Lower leg skin (tissue), 3 donors: ENCODE measurements at regions not wholly inside any gene's neighbourhood (a gene's known extent, or its start where the extent isn't known, plus 50 kb on each side); places are given as distances from the start of the nearest gene placed in this dataset.

Source experiments
- CTCF ChIP-seq, 3 donors: fragments of 450-650 bp; IDR thresholded peaks; one replicate each; pipeline ENCODE4 v1.5.1; 2016; ENCODE audit warnings: antibody characterized with exemption in 3 of 3, mild to moderate bottlenecking in 3 of 3, moderate library complexity in 2 of 3
- POLR2A ChIP-seq, 2 donors: fragments of 450-650 bp; IDR thresholded peaks; one replicate each; pipeline ENCODE4 v1.6.1; 2016 to 2017; ENCODE audit warnings: antibody characterized with exemption in 2 of 2, mild to moderate bottlenecking in 1 of 2, moderate library complexity in 1 of 2

DNA sequence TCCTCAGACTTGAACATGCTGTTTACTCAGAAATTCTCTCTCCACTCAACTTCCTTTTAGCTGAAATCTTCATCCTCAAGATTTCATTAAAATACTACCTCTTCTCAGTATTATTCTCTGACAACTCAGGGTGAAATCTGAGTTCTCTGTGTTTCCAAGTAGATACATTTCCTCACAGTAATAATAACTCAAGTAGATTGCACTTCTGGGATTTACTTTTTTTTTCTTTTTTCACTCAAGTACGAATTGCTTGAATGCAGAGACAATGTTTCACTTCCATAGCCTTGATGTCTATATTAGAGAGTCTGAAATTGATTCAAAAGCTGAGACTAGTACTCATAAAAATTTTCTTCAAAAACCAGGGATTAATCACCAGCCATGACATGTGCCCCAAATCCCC lies 166.4 kb downstream of the SLITRK5 start:
- no peak for TF ChIP-seq CTCF (IDR thresholded peaks at IDR 0.05)
- TF ChIP-seq POLR2A (IDR thresholded peaks at IDR 0.05), result no peak
